ENCODE measurements at regions not wholly inside any gene's neighbourhood (a gene's known extent, or its start where the extent isn't known, plus 50 kb on each side); places are given as distances from the start of the nearest gene placed in this dataset.

GRCh38 chr5:56319526-56320181, 86.5 kb upstream of the ANKRD55 start:
- no peak for TF ChIP-seq CTCF (IDR thresholded peaks at IDR 0.05)
- TF ChIP-seq ZFX (IDR thresholded peaks at IDR 0.05; ENCODE audit: borderline replicate concordance): no peak
